ENCODE measurements at regions not wholly inside any gene's neighbourhood (a gene's known extent, or its start where the extent isn't known, plus 50 kb on each side); places are given as distances from the start of the nearest gene placed in this dataset.
"Not testable (repeated sequence)": the region's sequence is repeated elsewhere in the genome, so short reads cannot be mapped to it uniquely, and the experiment has no call there.

GRCh38 chr19:33866696-33867095, 70.0 kb downstream of the KCTD15 start:
- Histone ChIP-seq H3K4me3 (ENCODE audit: low read length) (no peak overlapping the region), H3K27me3 (ENCODE audit: insufficient read depth, low read length) (peaks cover 5% of the 10 kb centered on the region), H3K4me1 (ENCODE audit: insufficient read depth, low read length) (peaks cover 13% of the 10 kb centered on the region), H3K36me3 (ENCODE audit: insufficient read depth, low read length) (no peaks in the 10 kb centered on the region), H2AFZ (ENCODE audit: low read depth, low read length) (no peak overlapping the region), H3K9me3 (ENCODE audit: low read length) (no peaks in the 10 kb centered on the region)

GRCh38 chr19:33868076-33868735, 71.5 kb downstream of the KCTD15 start:
- no peaks in the 10 kb centered on the region for H3K36me3 ChIP-seq (ENCODE audit: insufficient read depth, low read length)
- H3K27me3 ChIP-seq (ENCODE audit: insufficient read depth, low read length): peaks cover 5% of the 10 kb centered on the region
- no peaks in the 10 kb centered on the region for H3K9me3 ChIP-seq (ENCODE audit: low read length)
- H2AFZ ChIP-seq (ENCODE audit: low read depth, low read length): peak overlapping the region; percentile 68
- peak overlapping the region; percentile 19 for H3K4me3 ChIP-seq (ENCODE audit: low read length)
- H3K4me1 ChIP-seq (ENCODE audit: insufficient read depth, low read length): peaks cover 13% of the 10 kb centered on the region

- peaks cover 13% of the 10 kb centered on the region for H3K4me1 ChIP-seq (ENCODE audit: insufficient read depth, low read length)
- peak overlapping the region; percentile 68 for H2AFZ ChIP-seq (ENCODE audit: low read depth, low read length)
- H3K27me3 ChIP-seq (ENCODE audit: insufficient read depth, low read length): peaks cover 5% of the 10 kb centered on the region
- peak overlapping the region; percentile 19 for H3K4me3 ChIP-seq (ENCODE audit: low read length)
- no peaks in the 10 kb centered on the region for H3K36me3 ChIP-seq (ENCODE audit: insufficient read depth, low read length)
- no peaks in the 10 kb centered on the region for H3K9me3 ChIP-seq (ENCODE audit: low read length)
Measured at GRCh38 chr19:33868788-33869412, 72.2 kb downstream of the KCTD15 start.

GRCh38 chr19:33870298-33870932, 73.7 kb downstream of the KCTD15 start:
- H3K27me3 ChIP-seq (ENCODE audit: insufficient read depth, low read length); H2AFZ ChIP-seq (ENCODE audit: low read depth, low read length); H3K4me3 ChIP-seq (ENCODE audit: low read length); H3K36me3 ChIP-seq (ENCODE audit: insufficient read depth, low read length); H3K9me3 ChIP-seq (ENCODE audit: low read length): not testable (repeated sequence)
- peaks cover 13% of the 10 kb centered on the region for H3K4me1 ChIP-seq (ENCODE audit: insufficient read depth, low read length)

- Histone ChIP-seq H2AFZ (ENCODE audit: low read depth, low read length) (no peak overlapping the region), H3K4me1 (ENCODE audit: insufficient read depth, low read length) (peaks cover 13% of the 10 kb centered on the region), H3K27me3 (ENCODE audit: insufficient read depth, low read length) (peaks cover 5% of the 10 kb centered on the region), H3K4me3 (ENCODE audit: low read length) (no peak overlapping the region), H3K9me3 (ENCODE audit: low read length) (no peaks in the 10 kb centered on the region), H3K36me3 (ENCODE audit: insufficient read depth, low read length) (no peaks in the 10 kb centered on the region)
Measured at GRCh38 chr19:33871605-33872004, 74.9 kb downstream of the KCTD15 start.

GRCh38 chr19:33872445-33873320, 76.0 kb downstream of the KCTD15 start:
- H3K4me3 ChIP-seq (ENCODE audit: low read length): no peak overlapping the region
- peaks cover 13% of the 10 kb centered on the region for H3K4me1 ChIP-seq (ENCODE audit: insufficient read depth, low read length)
- no peaks in the 10 kb centered on the region for H3K9me3 ChIP-seq (ENCODE audit: low read length)
- peaks cover 5% of the 10 kb centered on the region for H3K27me3 ChIP-seq (ENCODE audit: insufficient read depth, low read length)
- H2AFZ ChIP-seq (ENCODE audit: low read depth, low read length): no peak overlapping the region
- H3K36me3 ChIP-seq (ENCODE audit: insufficient read depth, low read length): no peaks in the 10 kb centered on the region

GRCh38 chr19:33875071-33875470, 78.4 kb downstream of the KCTD15 start:
- Histone ChIP-seq H3K4me1 (ENCODE audit: insufficient read depth, low read length) (peaks cover 17% of the 10 kb centered on the region), H3K4me3 (ENCODE audit: low read length) (no peak overlapping the region), H2AFZ (ENCODE audit: low read depth, low read length) (no peak overlapping the region), H3K36me3 (ENCODE audit: insufficient read depth, low read length) (no peaks in the 10 kb centered on the region), H3K27me3 (ENCODE audit: insufficient read depth, low read length) (no peaks in the 10 kb centered on the region), H3K9me3 (ENCODE audit: low read length) (no peaks in the 10 kb centered on the region)

- H3K9me3 ChIP-seq (ENCODE audit: low read length): no peaks in the 10 kb centered on the region
- no peak overlapping the region for H2AFZ ChIP-seq (ENCODE audit: low read depth, low read length)
- H3K4me3 ChIP-seq (ENCODE audit: low read length): no peak overlapping the region
- peaks cover 3% of the 10 kb centered on the region for H3K27me3 ChIP-seq (ENCODE audit: insufficient read depth, low read length)
- H3K36me3 ChIP-seq (ENCODE audit: insufficient read depth, low read length): no peaks in the 10 kb centered on the region
- H3K4me1 ChIP-seq (ENCODE audit: insufficient read depth, low read length): peaks cover 23% of the 10 kb centered on the region
Measured at GRCh38 chr19:33876192-33876591, 79.5 kb downstream of the KCTD15 start.

GRCh38 chr19:33878030-33878544, 81.4 kb downstream of the KCTD15 start:
- Histone ChIP-seq H3K27me3 (ENCODE audit: insufficient read depth, low read length) (peaks cover 3% of the 10 kb centered on the region), H3K4me1 (ENCODE audit: insufficient read depth, low read length) (peaks cover 23% of the 10 kb centered on the region), H3K36me3 (ENCODE audit: insufficient read depth, low read length) (no peaks in the 10 kb centered on the region), H3K9me3 (ENCODE audit: low read length) (no peaks in the 10 kb centered on the region), H2AFZ (ENCODE audit: low read depth, low read length) (no peak overlapping the region), H3K4me3 (ENCODE audit: low read length) (no peak overlapping the region)

GRCh38 chr19:33878910-33879810, 82.5 kb downstream of the KCTD15 start:
- Histone ChIP-seq H3K4me3 (ENCODE audit: low read length) (no peak overlapping the region), H3K36me3 (ENCODE audit: insufficient read depth, low read length) (no peaks in the 10 kb centered on the region), H3K9me3 (ENCODE audit: low read length) (no peaks in the 10 kb centered on the region), H3K27me3 (ENCODE audit: insufficient read depth, low read length) (peaks cover 7% of the 10 kb centered on the region), H2AFZ (ENCODE audit: low read depth, low read length) (no peak overlapping the region), H3K4me1 (ENCODE audit: insufficient read depth, low read length) (peaks cover 23% of the 10 kb centered on the region)

- peaks cover 7% of the 10 kb centered on the region for H3K27me3 ChIP-seq (ENCODE audit: insufficient read depth, low read length)
- H2AFZ ChIP-seq (ENCODE audit: low read depth, low read length): no peak overlapping the region
- H3K4me3 ChIP-seq (ENCODE audit: low read length): no peak overlapping the region
- peaks cover 23% of the 10 kb centered on the region for H3K4me1 ChIP-seq (ENCODE audit: insufficient read depth, low read length)
- H3K36me3 ChIP-seq (ENCODE audit: insufficient read depth, low read length): no peaks in the 10 kb centered on the region
- no peaks in the 10 kb centered on the region for H3K9me3 ChIP-seq (ENCODE audit: low read length)
Measured at GRCh38 chr19:33879818-33880575, 83.3 kb downstream of the KCTD15 start.
